HG02884 (cell line): ENCODE measurements at regions not wholly inside any gene's neighbourhood (a gene's known extent, or its start where the extent isn't known, plus 50 kb on each side); places are given as distances from the start of the nearest gene placed in this dataset.
"Not testable (repeated sequence)": the region's sequence is repeated elsewhere in the genome, so short reads cannot be mapped to it uniquely, and the experiment has no call there.

Experiments used
- ATAC-seq: cut with Tn5 transposase; IDR thresholded peaks from one replicate; pipeline ENCODE4 v1.9.1; 2021; ENCODE audit warnings: mild to moderate bottlenecking, moderate library complexity; ENCODE audit not compliant: unreplicated experiment

DNA sequence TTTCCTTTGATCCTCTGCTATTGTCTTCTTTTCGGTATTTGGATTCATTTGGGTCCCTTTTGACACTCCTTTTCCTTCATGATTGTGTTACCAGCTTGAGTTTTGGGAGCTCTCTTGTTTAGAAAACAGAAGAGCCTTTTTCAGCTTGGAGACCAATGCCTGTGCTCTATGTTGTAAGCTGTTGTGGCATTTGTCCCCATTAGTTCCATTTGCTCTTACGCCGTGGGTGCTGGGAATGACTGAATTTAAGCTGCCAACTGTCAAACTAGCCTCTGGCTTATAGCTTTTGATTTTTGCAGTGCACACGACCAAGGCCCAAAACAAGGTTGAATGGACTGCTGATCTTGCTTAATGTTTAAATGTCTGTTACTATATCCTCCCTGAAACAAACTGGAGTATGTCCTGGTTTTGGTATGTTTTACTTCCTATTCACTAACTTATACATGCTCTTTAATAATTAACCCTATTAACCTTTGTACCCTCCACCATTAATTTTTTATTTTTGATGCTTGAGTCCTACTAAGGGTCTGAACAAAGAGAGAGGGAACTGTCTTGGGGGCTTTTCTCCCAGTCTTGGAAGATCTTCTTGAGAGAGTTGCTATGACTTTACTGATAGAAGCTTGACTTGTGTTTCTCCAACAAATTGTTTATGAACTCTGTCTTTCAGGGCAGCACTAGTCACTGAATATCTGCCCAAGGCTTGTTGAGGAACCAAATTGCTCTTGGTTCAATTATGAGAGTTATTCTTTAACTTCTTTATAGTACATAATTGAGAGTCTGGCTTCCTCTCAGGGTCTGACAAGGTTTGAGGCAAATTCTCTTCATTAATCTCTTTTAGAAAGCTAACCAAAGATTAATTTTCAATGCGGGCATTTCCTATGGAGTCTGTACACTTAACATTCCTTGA lies 100.3 kb upstream of the SIRPG start:
- no peak for ATAC-seq

DNA sequence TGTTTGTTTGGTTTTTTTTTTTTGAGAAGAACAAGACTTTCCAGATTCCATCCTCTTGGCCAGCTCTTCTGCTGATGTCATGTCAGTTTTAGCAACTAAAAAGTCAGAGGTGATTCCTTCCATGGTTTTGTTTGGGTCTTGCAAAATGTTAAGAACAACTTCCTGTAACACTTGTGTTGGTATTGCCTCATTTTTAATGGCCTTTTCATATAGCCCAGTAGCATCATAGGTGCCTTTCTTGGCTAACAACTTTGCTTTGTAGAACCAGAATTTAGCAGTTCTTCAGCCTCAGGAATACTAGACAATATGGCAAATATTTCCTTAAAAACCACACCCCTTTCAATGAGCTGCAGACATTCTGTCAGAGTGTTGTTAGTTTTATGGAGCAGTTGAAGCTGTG lies 99.5 kb upstream of the SIRPG start:
- ATAC-seq, result no peak

DNA sequence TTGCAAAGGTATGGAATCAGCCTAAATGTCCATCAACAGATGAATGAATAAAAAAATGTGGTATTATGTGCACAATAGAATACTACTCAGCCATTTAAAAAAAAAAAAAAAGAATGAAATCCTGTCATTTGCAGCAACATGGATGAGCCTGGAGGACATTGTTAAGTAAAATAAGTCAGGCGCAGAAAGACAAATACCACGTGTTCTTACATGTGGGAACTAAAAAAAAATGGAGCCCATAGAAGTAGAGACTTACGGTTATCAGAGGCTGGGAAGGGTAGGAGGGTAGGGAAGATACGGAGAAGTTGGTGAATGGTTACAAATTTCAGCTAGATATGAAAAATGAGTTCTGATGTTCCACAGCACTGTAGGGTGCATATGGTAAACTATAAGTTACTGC lies 97.2 kb upstream of the SIRPG start:
- no peak for ATAC-seq

DNA sequence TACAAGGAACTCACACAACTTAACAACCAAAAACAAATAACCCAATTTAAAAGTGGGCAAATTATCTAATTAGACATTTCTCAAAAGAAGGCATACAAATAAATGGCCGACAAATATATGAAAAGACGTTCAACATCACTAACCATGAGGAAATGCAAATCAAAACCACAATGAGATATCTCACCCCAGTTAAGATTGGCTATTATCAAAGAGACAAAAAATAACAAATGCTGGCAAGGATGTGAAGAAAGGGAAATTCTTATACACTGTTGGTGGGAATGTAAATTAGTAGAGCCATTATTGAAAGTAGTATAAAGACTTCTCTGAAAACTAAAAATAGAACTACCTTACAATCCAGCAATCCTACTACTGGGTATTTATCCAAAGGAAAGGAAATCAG lies 96.7 kb upstream of the SIRPG start:
- no peak for ATAC-seq

DNA sequence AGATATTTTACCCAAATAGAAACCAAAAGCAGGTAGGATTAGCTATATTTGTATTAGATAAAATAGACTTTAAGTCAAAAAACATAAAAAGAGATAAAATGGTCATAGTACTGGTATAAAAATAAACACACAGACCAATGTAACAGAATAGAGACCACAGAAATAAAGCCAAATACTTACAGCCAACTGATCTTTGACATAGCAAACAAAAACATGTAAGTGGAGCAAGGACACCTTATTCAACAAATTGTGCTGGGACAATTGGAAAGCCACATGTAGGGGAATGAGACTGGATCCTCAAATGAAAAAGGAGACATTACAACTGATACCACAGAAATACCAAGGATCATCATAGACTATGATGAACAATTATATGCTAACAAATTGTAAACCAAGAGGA lies 94.5 kb upstream of the SIRPG start:
- ATAC-seq, result no peak

DNA sequence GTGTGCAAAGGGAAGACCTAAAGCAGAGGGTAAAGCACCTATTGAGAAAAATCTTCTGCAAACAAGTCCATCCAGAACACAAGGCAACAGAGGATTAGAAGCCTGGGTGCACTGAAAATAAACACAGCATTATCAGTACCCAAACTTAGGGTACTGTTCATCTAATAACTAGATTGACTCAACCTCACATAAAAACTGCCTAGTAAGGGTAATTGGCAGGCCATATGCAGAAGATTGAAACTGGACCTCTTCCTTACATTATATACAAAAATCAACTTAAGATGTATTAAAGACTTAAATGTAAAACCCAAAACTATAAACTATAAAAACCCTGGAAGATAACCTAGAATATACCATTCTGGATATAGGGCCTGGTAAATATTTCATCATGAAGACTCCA lies 91.2 kb upstream of the SIRPG start:
- no peak for ATAC-seq

DNA sequence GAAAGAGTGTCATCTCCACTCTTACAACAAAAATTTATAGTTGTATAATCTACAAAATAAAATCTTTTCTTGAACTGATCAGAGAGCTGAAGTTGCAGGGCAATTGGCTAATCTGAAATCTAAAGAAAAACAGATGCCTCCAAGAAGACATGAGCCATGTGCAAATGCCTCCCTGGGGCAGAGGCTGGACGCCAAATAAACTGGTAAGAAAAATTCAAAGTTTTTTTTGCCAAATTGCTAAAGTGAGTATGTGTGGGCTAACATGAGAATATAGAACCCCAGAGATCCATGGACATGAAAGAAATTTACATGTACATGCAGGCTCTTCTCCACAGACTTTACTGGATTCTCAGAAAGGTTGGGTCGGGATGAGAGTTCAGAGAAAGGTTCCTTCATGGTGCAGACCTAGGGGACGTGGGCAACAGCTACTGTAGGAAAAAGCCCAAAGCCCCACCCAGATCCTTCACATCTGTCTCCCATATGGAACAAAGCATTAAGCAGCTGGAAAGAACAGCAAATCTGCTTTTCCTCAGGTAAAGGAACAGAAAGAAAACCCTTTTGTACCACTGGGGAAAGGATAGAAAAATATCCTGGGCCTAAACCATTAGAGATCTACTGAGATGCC lies 90.5 kb upstream of the SIRPG start:
- no peak for ATAC-seq

DNA sequence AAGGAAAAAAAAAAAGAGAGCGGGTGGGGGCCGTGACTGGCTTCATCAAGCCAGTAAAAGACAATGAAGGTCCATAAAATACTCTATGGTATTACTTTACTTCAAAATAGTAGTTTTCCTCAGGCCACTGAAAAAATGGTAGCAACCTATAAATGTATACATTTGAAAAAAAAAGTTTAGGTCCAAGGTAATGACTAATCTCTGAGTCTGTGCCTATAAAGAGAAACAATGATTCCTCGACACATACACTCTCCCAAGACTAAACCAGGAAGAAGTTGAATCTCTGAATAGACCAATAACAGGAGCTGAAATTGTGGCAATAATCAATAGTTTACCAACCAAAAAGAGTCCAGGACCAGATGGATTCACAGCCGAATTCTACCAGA lies 84.5 kb upstream of the SIRPG start:
- not testable (repeated sequence) for ATAC-seq

DNA sequence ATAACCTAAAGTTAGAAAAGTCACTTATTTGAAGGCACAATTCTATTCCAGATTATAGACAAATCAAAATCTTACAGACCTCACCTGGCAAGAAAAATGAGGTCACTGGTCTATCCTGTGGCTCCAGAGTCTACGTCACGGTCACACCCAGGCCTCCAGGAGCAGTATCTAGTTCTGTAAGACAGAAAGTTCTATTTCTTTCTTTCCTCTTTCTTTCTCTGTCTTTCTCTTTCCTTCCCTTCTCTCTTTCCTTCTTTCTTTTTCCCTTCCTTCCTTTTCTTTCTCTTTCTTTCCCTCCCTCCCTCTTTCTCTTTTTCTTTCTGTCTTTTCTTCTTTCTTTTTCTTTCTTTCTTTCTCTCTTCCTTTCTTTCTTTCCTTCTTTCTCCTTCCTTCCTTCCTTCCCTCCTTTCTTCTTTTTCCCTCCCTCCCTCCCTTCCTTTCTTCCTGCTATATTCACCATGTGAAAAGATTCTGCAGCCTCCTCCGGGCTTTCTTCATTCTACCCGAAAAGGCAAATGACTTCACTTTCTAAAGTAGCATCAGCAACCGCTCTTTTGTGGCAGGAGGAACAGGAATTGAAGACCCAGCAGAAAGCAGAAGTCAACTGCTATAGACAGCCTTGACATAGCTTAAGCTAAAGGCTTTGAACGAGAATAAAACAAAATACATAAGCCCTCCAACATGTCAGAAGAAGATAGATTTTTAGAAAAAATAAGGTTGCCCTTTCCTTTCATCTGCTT lies 83.9 kb upstream of the SIRPG start:
- ATAC-seq, result no peak

DNA sequence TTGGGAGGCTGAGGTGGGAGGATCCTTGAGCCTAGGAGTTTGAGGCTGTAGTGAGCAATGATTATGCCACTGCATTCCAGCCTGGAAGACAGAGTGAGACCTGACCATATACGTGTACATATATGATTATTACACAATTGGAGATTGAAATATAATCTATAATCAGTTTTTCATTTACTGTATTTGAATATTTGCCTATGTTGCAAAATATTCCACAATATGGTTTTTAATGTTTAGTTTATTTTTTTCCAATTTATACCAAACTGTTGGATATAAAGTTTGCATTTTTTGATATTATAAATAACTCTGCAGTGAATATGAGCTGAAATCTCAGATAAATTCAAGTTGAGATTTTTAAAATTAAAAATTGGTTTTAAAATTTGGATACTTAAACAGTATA lies 79.6 kb upstream of the SIRPG start:
- no peak for ATAC-seq

DNA sequence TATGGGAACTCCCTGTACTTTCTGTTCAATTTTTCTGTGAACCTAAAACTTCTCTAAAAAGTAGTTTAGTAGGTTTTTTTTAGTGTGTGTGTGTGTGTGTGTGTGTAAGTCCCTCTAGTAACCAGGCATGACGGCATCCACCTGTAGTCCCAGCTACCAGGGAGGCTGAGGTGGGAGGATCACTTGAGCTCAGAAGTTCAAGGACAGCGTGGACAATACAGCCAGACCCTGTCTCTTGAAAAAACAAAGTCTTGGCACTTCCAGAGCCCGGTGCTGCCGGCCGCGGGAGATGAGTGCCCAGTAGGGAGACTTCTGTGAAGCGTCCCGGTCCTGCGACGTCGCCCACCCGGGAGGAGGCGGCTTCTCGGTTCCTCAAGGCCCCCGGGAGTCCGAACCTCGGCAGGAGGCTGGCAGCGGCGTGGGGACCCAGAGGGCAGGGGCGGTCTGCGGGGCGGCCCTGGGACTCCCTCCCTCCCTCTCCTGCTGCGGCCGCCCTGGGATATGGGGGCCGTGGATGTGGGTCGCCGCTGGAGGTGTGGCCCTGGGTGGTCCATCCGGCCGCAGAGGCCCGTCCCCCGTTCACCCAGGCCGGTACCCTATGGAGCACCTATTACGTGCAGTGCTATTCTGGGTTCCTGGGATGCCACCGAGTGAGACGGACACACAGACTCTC lies 78.0 kb upstream of the SIRPG start:
- no peak for ATAC-seq

DNA sequence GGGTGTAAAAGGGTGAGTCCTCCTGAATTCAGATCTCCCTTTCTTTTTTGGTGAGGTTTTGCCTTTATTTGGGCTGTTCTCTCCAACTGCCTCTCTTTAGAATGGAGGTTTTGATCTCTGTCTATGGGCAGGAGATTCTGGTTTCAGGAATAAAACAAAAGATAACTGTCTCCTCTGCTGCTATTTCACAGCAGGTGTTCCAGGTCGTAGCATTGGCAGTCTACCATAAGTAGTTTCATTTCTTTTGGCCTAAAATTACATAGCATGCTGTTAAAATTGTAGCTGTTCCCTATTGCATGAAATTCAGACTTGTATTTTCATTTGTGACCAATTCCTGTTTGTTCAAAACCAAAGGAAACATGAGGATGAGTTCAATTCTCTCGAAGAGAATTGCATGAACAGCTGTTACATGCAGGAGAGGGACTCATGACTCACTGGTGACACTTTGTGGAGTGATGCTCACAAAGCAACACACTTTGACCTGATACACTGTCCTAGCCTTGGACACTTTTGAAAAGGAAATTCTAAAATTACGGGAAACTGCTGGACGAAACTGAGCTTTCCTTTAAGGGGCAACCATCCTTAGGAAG lies 76.8 kb upstream of the SIRPG start:
- no peak for ATAC-seq

DNA sequence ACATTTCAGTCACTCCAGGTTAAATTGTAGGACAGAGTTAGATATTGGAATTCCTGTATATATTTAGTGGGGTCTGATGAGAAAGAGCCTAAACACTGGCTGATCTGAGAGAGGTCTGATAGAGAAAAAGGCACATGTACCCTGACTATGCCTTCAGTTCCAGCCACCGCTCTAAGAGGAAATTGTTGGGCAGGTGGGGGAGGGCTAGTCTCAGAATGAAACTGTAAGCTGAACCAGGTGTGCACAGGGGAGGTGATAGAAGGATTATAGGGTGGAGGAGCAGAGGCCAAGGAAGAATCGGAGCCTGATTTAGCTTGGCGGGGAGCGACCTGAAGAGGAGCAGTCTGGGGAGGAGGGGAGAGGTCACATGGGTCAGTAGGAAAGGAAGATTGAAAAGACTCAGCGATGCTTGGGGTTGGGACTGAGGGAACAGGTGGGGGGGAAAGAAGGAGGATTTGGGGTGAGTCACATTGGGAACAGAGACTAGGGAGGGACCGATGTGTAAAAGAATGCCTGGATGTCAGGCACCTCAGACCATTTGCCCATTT lies 74.3 kb upstream of the SIRPG start:
- not testable (repeated sequence) for ATAC-seq

DNA sequence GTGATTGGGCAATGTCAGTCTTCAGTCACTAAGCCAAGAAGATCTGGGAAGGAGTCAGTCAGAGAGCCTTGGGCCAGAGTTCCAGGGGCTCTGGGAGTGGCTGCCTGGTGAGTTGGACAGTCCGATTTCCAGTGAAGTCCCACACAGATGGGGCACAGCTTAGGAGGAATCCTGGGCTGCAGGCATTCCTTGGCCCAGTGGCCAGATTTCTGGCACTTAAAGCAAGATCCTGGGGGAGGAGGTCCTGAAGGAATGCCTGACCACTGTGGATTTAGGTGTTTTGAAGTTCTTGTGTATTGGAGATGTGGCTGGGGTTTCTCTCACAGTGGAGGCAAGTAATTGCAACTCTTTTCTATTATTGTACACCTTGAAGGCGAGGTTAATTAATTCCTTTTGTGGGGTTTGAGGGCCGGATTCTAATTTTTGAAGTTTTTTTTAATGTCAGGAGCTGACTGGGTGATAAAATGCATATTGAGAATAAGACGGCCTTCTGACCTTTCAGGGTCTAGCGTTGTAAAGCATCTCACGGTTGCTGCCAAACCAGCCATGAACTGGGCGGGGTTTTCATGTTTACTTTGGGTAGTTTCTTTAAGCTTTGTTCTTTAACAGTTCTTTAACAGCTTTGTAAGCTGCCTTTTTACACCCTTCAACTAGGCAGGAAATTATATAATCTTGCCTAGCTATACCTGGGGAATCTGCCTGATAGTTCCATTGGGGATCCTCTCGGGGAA lies 73.6 kb upstream of the SIRPG start:
- not testable (repeated sequence) for ATAC-seq

DNA sequence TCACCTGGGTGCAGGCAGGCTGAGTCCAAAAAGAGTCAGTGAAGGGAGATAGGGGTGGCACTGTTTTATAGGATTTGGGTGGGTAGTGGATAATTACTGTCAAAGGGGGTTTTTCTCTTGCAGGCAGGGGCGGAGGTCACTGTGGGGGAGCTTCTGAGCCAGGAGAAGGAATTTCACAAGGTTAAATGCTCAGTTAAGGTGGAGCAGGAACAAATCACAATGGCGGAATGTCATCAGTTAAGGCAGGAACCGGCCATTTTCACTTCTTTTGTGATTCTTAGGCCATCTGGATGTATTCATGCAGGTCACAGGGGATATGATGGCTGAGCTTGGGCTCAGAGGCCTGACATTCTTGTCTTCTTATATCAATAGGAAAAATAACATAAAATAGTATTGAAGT lies 69.7 kb upstream of the SIRPG start:
- ATAC-seq, result not testable (repeated sequence)

DNA sequence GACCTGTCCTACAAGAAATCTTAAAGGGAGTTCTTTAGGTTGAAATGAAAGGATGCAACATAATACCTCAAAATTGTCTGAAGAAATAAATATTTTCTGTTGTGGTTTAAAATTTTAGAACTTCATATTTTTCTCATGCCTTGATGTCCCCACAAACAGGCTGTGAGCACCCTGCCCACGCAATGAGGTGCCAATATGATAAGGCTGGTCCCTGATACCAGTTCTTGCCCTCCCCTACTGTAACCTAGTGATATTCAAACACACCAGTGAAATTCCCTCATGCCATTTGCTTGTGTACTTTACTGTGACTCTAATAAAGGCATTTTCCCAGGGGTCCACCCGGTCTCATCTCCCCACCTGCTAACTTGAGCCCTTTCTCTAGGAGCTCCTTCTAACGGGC lies 67.3 kb upstream of the SIRPG start:
- ATAC-seq, result no peak

DNA sequence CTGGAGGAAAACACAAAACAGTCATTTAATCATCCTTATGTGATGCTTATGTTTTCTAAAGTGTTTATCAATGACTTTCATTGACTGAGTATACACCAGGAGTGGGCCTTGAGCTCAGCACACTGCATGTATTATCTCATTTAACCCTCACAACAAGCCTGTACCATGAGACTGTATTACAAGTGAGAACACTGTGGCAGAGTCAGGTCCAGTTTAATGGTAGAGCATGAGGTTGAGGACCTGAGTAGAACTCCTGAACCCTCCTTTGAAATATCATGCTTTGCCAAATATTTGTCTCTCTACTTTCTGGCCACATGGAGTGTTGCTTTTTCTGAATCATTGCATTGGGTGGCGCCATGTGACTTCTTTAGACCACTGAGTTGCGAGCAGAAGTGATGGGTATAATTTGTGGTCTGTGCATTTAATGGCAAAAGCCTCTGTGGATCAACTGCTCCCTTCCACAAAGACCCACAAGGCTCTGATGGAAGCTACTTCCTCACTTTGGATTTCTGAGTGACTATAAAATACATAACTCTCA lies 65.0 kb upstream of the SIRPG start:
- no peak for ATAC-seq

DNA sequence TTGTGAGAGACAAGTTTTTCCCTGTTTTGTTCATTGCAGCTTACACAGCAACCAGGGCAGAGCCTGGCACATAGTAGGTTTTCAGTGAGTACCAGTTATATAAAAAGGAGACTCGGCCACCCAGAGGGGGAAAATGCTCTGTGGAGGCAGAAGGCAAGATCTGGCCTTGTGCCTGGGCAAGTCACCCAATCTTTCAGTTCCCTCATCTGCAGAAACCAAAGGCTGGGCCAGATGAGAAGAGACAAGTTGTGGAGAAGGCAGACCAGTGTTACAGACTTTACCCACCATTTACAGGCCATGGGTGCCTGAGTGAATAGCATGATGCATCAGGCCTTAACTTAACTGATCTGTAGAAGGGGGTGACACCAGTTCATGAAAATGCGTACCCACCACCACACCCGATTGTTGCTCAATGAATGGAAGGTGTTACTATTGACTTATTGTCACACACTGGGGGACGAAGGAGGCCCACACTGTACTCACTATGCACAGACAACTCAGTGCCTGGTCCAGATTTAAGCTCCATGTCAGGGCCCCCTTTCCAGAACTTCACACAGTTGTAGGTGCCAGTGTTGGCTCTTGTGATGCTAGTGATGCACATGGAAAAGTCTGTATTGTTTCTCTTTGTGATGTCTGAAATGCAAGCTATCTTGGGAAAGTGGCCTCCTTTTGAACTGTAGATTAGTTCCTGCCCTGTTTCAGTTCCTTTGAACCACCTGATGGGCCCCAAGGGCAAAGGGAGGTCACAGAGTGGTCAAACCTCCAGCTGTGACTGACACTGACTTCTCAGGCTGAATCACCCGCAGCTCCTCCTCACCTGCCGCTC lies 64.3 kb upstream of the SIRPG start:
- no peak for ATAC-seq
